Naive thymus-derived CD4-positive, alpha-beta T cell (primary cell): ENCODE measurements at regions not wholly inside any gene's neighbourhood (a gene's known extent, or its start where the extent isn't known, plus 50 kb on each side); places are given as distances from the start of the nearest gene placed in this dataset.

ENCODE experiments used
- ATAC-seq: fragments of 150-1000 bp; cut with Tn5 transposase; 2 replicates; pipeline ENCODE4 v1.10.0; 2021; ENCODE audit warnings: mild to moderate bottlenecking, moderate library complexity
- CTCF ChIA-PET: fragments of 350-600 bp; sonication (Branson Sonifier 250); formaldehyde crosslinking; loops from one replicate; lab custom pipeline; 2021; ENCODE audit warnings: antibody characterized with exemption; lab: Charles Lee
- POLR2A ChIA-PET: fragments of 350-600 bp; sonication (Branson Sonifier 250); formaldehyde crosslinking; loops from one replicate; lab custom pipeline; 2021; ENCODE audit warnings: antibody characterized with exemption, inconsistent platforms; lab: Charles Lee
- DNase-seq, 9 donors: peaks; one replicate each; pipeline versions ENCODE4 v3.0.0 to v3.0.0-alpha.2; 2020 to 2022; ENCODE audit warnings: mixed read lengths in 1 of 9
- H3K27ac ChIP-seq: one replicate; pipeline ENCODE4 v1.7.0; 2013; ENCODE audit warnings: mild to moderate bottlenecking, low read depth, low read length, moderate library complexity
- H3K27me3 ChIP-seq, 2 donors: one replicate each; pipeline ENCODE4 v1.7.0; 2013; ENCODE audit warnings: low read length in 2 of 2, mild to moderate bottlenecking in 2 of 2, moderate library complexity in 2 of 2; ENCODE audit not compliant: control insufficient read depth in 2 of 2, insufficient read depth in 2 of 2
- H3K36me3 ChIP-seq, 3 experiments: 1 replicate in 2 of 3; 2 replicates in 1 of 3; pipeline ENCODE4 v1.7.0; 2013; ENCODE audit warnings: low read length in 3 of 3, mild to moderate bottlenecking in 3 of 3, moderate library complexity in 1 of 3; ENCODE audit not compliant: insufficient read depth in 3 of 3, control insufficient read depth in 2 of 3
- H3K4me1 ChIP-seq, 2 donors: one replicate each; pipeline ENCODE4 v1.7.0; 2013; ENCODE audit warnings: low read length in 2 of 2, mild to moderate bottlenecking in 2 of 2, moderate library complexity in 1 of 2; ENCODE audit not compliant: control insufficient read depth in 2 of 2, insufficient read depth in 2 of 2
- H3K4me3 ChIP-seq: 2 replicates; pipeline ENCODE4 v1.7.0; 2013; ENCODE audit warnings: mild to moderate bottlenecking, low read length
- H3K9me3 ChIP-seq, 3 experiments: 1 replicate in 2 of 3; 2 replicates in 1 of 3; pipeline ENCODE4 v1.7.0; 2013; ENCODE audit warnings: low read length in 3 of 3; ENCODE audit not compliant: control insufficient read depth in 2 of 3
- H3K27ac Mint-ChIP-seq, 9 donors: one replicate each; pipeline ENCODE4 v1.8.0; 2020 to 2022; ENCODE audit warnings: mixed read lengths in 9 of 9, mild to moderate bottlenecking in 8 of 9, moderate library complexity in 5 of 9, inconsistent platforms in 2 of 9
- H3K27me3 Mint-ChIP-seq, 5 donors: one replicate each; pipeline ENCODE4 v1.8.0; 2021 to 2022; ENCODE audit warnings: mixed read lengths in 5 of 5, mild to moderate bottlenecking in 1 of 5
- H3K36me3 Mint-ChIP-seq, 5 donors: one replicate each; pipeline ENCODE4 v1.8.0; 2020 to 2022; ENCODE audit warnings: mixed read lengths in 5 of 5, mild to moderate bottlenecking in 3 of 5, inconsistent platforms in 1 of 5
- H3K4me1 Mint-ChIP-seq, 7 donors: one replicate each; pipeline ENCODE4 v1.8.0; 2020 to 2022; ENCODE audit warnings: mixed read lengths in 7 of 7, mild to moderate bottlenecking in 3 of 7, inconsistent platforms in 1 of 7
- H3K4me3 Mint-ChIP-seq, 10 donors: one replicate each; pipeline ENCODE4 v1.8.0; 2020 to 2022; ENCODE audit warnings: mild to moderate bottlenecking in 10 of 10, mixed read lengths in 10 of 10, moderate library complexity in 6 of 10, inconsistent platforms in 2 of 10
- H3K9me3 Mint-ChIP-seq, 11 donors: one replicate each; pipeline ENCODE4 v1.8.0; 2020 to 2022; ENCODE audit warnings: mixed read lengths in 11 of 11, mild to moderate bottlenecking in 4 of 11, inconsistent platforms in 1 of 11, moderate library complexity in 1 of 11
- intact Hi-C, 2 donors: fragments of 100-400 bp; cut with micrococcal nuclease; formaldehyde crosslinking; loops; one replicate each; pipeline ENCODE4 v1.15.1; 2023

- POLR2A ChIA-PET, result interaction anchor here (0.7 to 0.8 kb wide), 2 partner anchors 13 to 259 kb away, joined by 3 read pairs; no protein-coding TSS in a partner anchor
- ATAC-seq, result no peak
- Histone ChIP-seq H3K27me3 (no peaks in the 10 kb centered on the region), H3K9me3 (no peaks in the 10 kb centered on the region), H3K27ac (no peak overlapping the region), H3K4me3 (no peak overlapping the region), H3K4me1 (peaks cover 5 to 9% of the 10 kb centered on the region in 2 donors), H3K36me3 (no peaks in the 10 kb centered on the region)
- no peaks in the 10 kb centered on the region for H3K27me3 Mint-ChIP-seq
- CTCF ChIA-PET, result interaction anchor here (0.6 kb wide), 1 partner anchor 77 kb away, joined by 3 read pairs; no protein-coding TSS in a partner anchor
- peak overlapping the region in 1 of 9 donors; percentile 41 for H3K27ac Mint-ChIP-seq
- DNase-seq, result no peak
- peaks cover 9 to 26% (median 16%) of the 10 kb centered on the region in 7 donors for H3K4me1 Mint-ChIP-seq
- H3K9me3 Mint-ChIP-seq, result peaks cover 0 to 18% (median 3%) of the 10 kb centered on the region in 11 donors
- H3K4me3 Mint-ChIP-seq, result no peak overlapping the region
- intact Hi-C loops, result no loop called here
- H3K36me3 Mint-ChIP-seq, result peaks cover 0 to 9% (median 4%) of the 10 kb centered on the region in 5 donors
Measured at GRCh38 chr2:234241656-234242458, 191.4 kb downstream of the SPP2 start.

- Mint-ChIP-seq H3K4me1 (peaks cover 9 to 24% (median 16%) of the 10 kb centered on the region in 7 donors), H3K4me3 (peak overlapping the region in 1 of 10 donors; percentile 5), H3K9me3 (peaks cover 0 to 18% (median 3%) of the 10 kb centered on the region in 11 donors), H3K27me3 (peaks cover 0 to 3% (median 0%) of the 10 kb centered on the region in 5 donors), H3K27ac (peak overlapping the region in 1 of 9 donors; percentile 58), H3K36me3 (peaks cover 0 to 10% (median 4%) of the 10 kb centered on the region in 5 donors)
- ATAC-seq (no peak), DNase-seq (no peak)
- no peaks in the 10 kb centered on the region for H3K36me3 ChIP-seq
- H3K4me3 ChIP-seq, result no peak overlapping the region
- H3K27me3 ChIP-seq, result no peaks in the 10 kb centered on the region
- H3K9me3 ChIP-seq, result no peaks in the 10 kb centered on the region
- H3K27ac ChIP-seq, result no peak overlapping the region
- ChIA-PET CTCF (no interaction called here), POLR2A (no interaction called here)
- intact Hi-C loops, result no loop called here
- H3K4me1 ChIP-seq, result peaks cover 5 to 9% of the 10 kb centered on the region in 2 donors
Measured at GRCh38 chr2:234240917-234241316, 190.4 kb downstream of the SPP2 start.

GRCh38 chr2:234235191-234235590, 184.7 kb downstream of the SPP2 start:
- Mint-ChIP-seq H3K27ac (no peak overlapping the region), H3K36me3 (peaks cover 0 to 9% (median 4%) of the 10 kb centered on the region in 5 donors), H3K27me3 (peaks cover 0 to 5% (median 0%) of the 10 kb centered on the region in 5 donors), H3K4me1 (peaks cover 0 to under 1% (median 0%) of the 10 kb centered on the region in 7 donors), H3K9me3 (peaks cover 0 to 14% (median 3%) of the 10 kb centered on the region in 11 donors), H3K4me3 (no peak overlapping the region)
- Histone ChIP-seq H3K27ac (no peak overlapping the region), H3K4me1 (no peaks in the 10 kb centered on the region), H3K36me3 (no peaks in the 10 kb centered on the region), H3K27me3 (no peaks in the 10 kb centered on the region), H3K9me3 (no peaks in the 10 kb centered on the region), H3K4me3 (no peak overlapping the region)
- CTCF ChIA-PET, result interaction anchor here (0.6 kb wide), 1 partner anchor 176 kb away, joined by 4 read pairs; no protein-coding TSS in a partner anchor
- intact Hi-C loops, result no loop called here
- DNase-seq, result no peak
- ATAC-seq, result no peak
- POLR2A ChIA-PET, result interaction anchor here (1.0 kb wide), 1 partner anchor 55 kb away, joined by 3 read pairs; no protein-coding TSS in a partner anchor

GRCh38 chr2:234231460-234231859, 181.0 kb downstream of the SPP2 start:
- H3K27me3 ChIP-seq, result no peaks in the 10 kb centered on the region
- CTCF ChIA-PET, result no interaction called here
- POLR2A ChIA-PET, result interaction anchor here (0.6 kb wide), 1 partner anchor 14 kb away, joined by 4 read pairs; no protein-coding TSS in a partner anchor
- DNase-seq, result no peak
- H3K36me3 ChIP-seq, result no peaks in the 10 kb centered on the region
- no peak overlapping the region for H3K4me3 ChIP-seq
- no peak for ATAC-seq
- Mint-ChIP-seq H3K36me3 (peaks cover 0 to 5% (median 0%) of the 10 kb centered on the region in 5 donors), H3K4me1 (peaks cover 0 to 7% (median 0%) of the 10 kb centered on the region in 7 donors), H3K9me3 (peaks cover 0 to 3% (median 0%) of the 10 kb centered on the region in 11 donors), H3K27me3 (peaks cover 0 to 5% (median 0%) of the 10 kb centered on the region in 5 donors), H3K4me3 (no peak overlapping the region), H3K27ac (no peak overlapping the region)
- intact Hi-C loops, result no loop called here
- H3K9me3 ChIP-seq, result no peaks in the 10 kb centered on the region
- H3K4me1 ChIP-seq, result no peaks in the 10 kb centered on the region
- H3K27ac ChIP-seq, result no peak overlapping the region

- Histone ChIP-seq H3K4me1 (peaks cover 25 to 36% of the 10 kb centered on the region in 2 donors), H3K36me3 (no peaks in the 10 kb centered on the region), H3K27me3 (no peaks in the 10 kb centered on the region), H3K9me3 (no peaks in the 10 kb centered on the region), H3K27ac (no peak overlapping the region), H3K4me3 (no peak overlapping the region)
- DNase-seq (no peak), ATAC-seq (no peak)
- Mint-ChIP-seq H3K27me3 (no peaks in the 10 kb centered on the region), H3K9me3 (peaks cover 0 to 14% (median 0%) of the 10 kb centered on the region in 11 donors), H3K27ac (peak overlapping the region in 4 of 9 donors; percentile 17 to 81 (median 30)), H3K4me3 (peak overlapping the region in 6 of 10 donors; percentile 29 to 76 (median 62)), H3K36me3 (peaks cover 0 to 7% (median 0%) of the 10 kb centered on the region in 5 donors), H3K4me1 (peaks cover 26 to 59% (median 53%) of the 10 kb centered on the region in 7 donors)
- intact Hi-C loops, result loop anchor here in 1 of 2 donors (5.0 kb wide), 2 partner anchors 73 to 278 kb away; partner anchors contain the start of gene ARL4C
- CTCF ChIA-PET, result no interaction called here
- POLR2A ChIA-PET, result interaction anchor here (0.6 to 1.3 kb wide), 2 partner anchors 29 to 82 kb away, joined by 3 to 4 read pairs; no protein-coding TSS in a partner anchor
Measured at GRCh38 chr2:234219046-234219310, 168.5 kb downstream of the SPP2 start.

GRCh38 chr2:234218266-234219045, 168.0 kb downstream of the SPP2 start:
- H3K27ac ChIP-seq, result no peak overlapping the region
- POLR2A ChIA-PET, result interaction anchor here (0.6 to 1.3 kb wide), 3 partner anchors 12 to 83 kb away, joined by 3 to 4 read pairs (median 3); no protein-coding TSS in a partner anchor
- Mint-ChIP-seq H3K4me1 (peaks cover 26 to 59% (median 53%) of the 10 kb centered on the region in 7 donors), H3K36me3 (peaks cover 0 to 7% (median 0%) of the 10 kb centered on the region in 5 donors), H3K27ac (peak overlapping the region in 6 of 9 donors; percentile 9 to 81 (median 34)), H3K27me3 (no peaks in the 10 kb centered on the region), H3K9me3 (peaks cover 0 to 12% (median 0%) of the 10 kb centered on the region in 11 donors), H3K4me3 (peak overlapping the region in 9 of 10 donors; percentile 29 to 76 (median 62))
- no peaks in the 10 kb centered on the region for H3K27me3 ChIP-seq
- peaks cover 25 to 36% of the 10 kb centered on the region in 2 donors for H3K4me1 ChIP-seq
- DNase-seq, result peak in 5 of 9 donors; percentile 20 to 34 (median 30)
- H3K36me3 ChIP-seq, result no peaks in the 10 kb centered on the region
- no peaks in the 10 kb centered on the region for H3K9me3 ChIP-seq
- intact Hi-C loops, result loop anchor here in 1 of 2 donors (5.0 kb wide), 2 partner anchors 74 to 279 kb away; partner anchors contain the start of gene ARL4C
- ATAC-seq, result peak; percentile 26
- H3K4me3 ChIP-seq, result no peak overlapping the region
- CTCF ChIA-PET, result interaction anchor here (0.6 kb wide), 1 partner anchor 40 kb away, joined by 5 read pairs; no protein-coding TSS in a partner anchor
